H1 (cell line): ENCODE measurements at regions not wholly inside any gene's neighbourhood (a gene's known extent, or its start where the extent isn't known, plus 50 kb on each side); places are given as distances from the start of the nearest gene placed in this dataset.

ENCODE experiments used
- CTCF ChIA-PET: fragments of 300-600 bp; sonication (Branson Sonifier 250); formaldehyde crosslinking; loops from one replicate; lab custom pipeline; 2021; ENCODE audit not compliant: partially characterized antibody; lab: Charles Lee
- POLR2A ChIA-PET: fragments of 300-600 bp; sonication (Branson Sonifier 250); formaldehyde crosslinking; loops from one replicate; lab custom pipeline; 2021; ENCODE audit warnings: inconsistent platforms; ENCODE audit not compliant: partially characterized antibody; lab: Charles Lee
- DNase-seq, 2 experiments: peaks; one replicate each; pipeline versions ENCODE4 v3.0.0 to v3.0.0-alpha.2; 2010 to 2022; ENCODE audit warnings: low spot score in 2 of 2, low read depth in 1 of 2, mixed read lengths in 1 of 2
- FAIRE-seq: peaks from 2 replicates; lab custom pipeline; 2011; peaks lifted over from hg19 to GRCh38; lab: Jason Lieb, UNC
- H2AFZ ChIP-seq: 2 replicates; pipeline ENCODE4 v1.8.1; 2012; ENCODE audit warnings: low read length, inconsistent platforms
- H2AK5ac ChIP-seq: 2 replicates; pipeline ENCODE4 v1.6.1; 2013; ENCODE audit warnings: low read depth, low read length
- H2BK120ac ChIP-seq: replicated peaks from 2 replicates; pipeline ENCODE3; 2013; ENCODE audit warnings: low read depth, low read length, inconsistent platforms
- H2BK12ac ChIP-seq: 2 replicates; pipeline ENCODE4 v1.6.1; 2013; ENCODE audit warnings: low read depth, low read length
- H2BK15ac ChIP-seq: 2 replicates; pipeline ENCODE4 v1.6.1; 2013; ENCODE audit warnings: low read length
- H2BK20ac ChIP-seq: 2 replicates; pipeline ENCODE4 v1.6.1; 2013; ENCODE audit warnings: low read length
- H2BK5ac ChIP-seq: 2 replicates; pipeline ENCODE4 v1.6.1; 2013; ENCODE audit warnings: low read depth, low read length
- H3K14ac ChIP-seq: 2 replicates; pipeline ENCODE4 v1.6.1; 2013; ENCODE audit warnings: inconsistent platforms; ENCODE audit not compliant: insufficient read length
- H3K18ac ChIP-seq: 2 replicates; pipeline ENCODE4 v1.6.1; 2013; ENCODE audit warnings: low read length; ENCODE audit errors: extremely low read depth
- H3K23ac ChIP-seq: 2 replicates; pipeline ENCODE4 v1.6.1; 2013; ENCODE audit warnings: inconsistent platforms; ENCODE audit not compliant: insufficient read length
- H3K23me2 ChIP-seq: 2 replicates; pipeline ENCODE4 v1.6.1; 2013; ENCODE audit warnings: low read depth, low read length
- H3K27ac ChIP-seq: 2 replicates; pipeline ENCODE4 v1.6.1; 2011; ENCODE audit warnings: low read depth, low read length, inconsistent platforms
- H3K27me3 ChIP-seq, 4 experiments: replicated peaks in 1 of 4; 1 replicate in 1 of 4; 2 replicates in 3 of 4; pipeline versions ENCODE4 v1.6.1 to v1.8.1; 2011 to 2013; ENCODE audit warnings: low read length in 3 of 4, mild to moderate bottlenecking in 3 of 4, inconsistent platforms in 2 of 4, mixed read lengths in 2 of 4, moderate library complexity in 1 of 4; ENCODE audit not compliant: control insufficient read depth in 3 of 4, insufficient read depth in 3 of 4; ENCODE audit errors: extremely low read depth in 1 of 4
- H3K36me3 ChIP-seq, 4 experiments: 2 replicates each; pipeline versions ENCODE4 v1.6.1 to v1.8.1; 2011 to 2013; ENCODE audit warnings: mild to moderate bottlenecking in 4 of 4, low read length in 3 of 4, moderate library complexity in 2 of 4, control low read depth in 1 of 4, inconsistent platforms in 1 of 4; ENCODE audit not compliant: insufficient read depth in 4 of 4, control insufficient read depth in 2 of 4
- H3K4ac ChIP-seq: replicated peaks from 2 replicates; pipeline ENCODE3; 2013; ENCODE audit warnings: low read length, low read depth, mixed read lengths, inconsistent platforms; ENCODE audit not compliant: insufficient read length
- H3K4me1 ChIP-seq, 4 experiments: replicated peaks in 1 of 4; 1 replicate in 1 of 4; 2 replicates in 3 of 4; pipeline versions ENCODE4 v1.6.1 to v1.8.1; 2011 to 2013; ENCODE audit warnings: low read length in 3 of 4, inconsistent platforms in 2 of 4, mixed read lengths in 1 of 4; ENCODE audit not compliant: insufficient read depth in 4 of 4, control insufficient read depth in 3 of 4
- H3K4me2 ChIP-seq, 2 experiments: 2 replicates each; pipeline versions ENCODE4 v1.6.1 to v1.8.1; 2011 to 2013; ENCODE audit warnings: low read depth in 2 of 2, low read length in 2 of 2, control low read depth in 1 of 2, inconsistent platforms in 1 of 2, mild to moderate bottlenecking in 1 of 2; ENCODE audit not compliant: insufficient read depth in 1 of 2
- H3K4me3 ChIP-seq, 4 experiments: fragments of 200-600, 300-600 bp in 1 of 4; sonication (generic), shearing (Covaris generic), sonication (Bioruptor Twin) in 1 of 4; 2 replicates each; pipeline versions ENCODE4 v1.5.1 to v1.8.1; 2011 to 2016; ENCODE audit warnings: low read length in 4 of 4, low read depth in 3 of 4, control low read depth in 2 of 4, inconsistent platforms in 2 of 4, mild to moderate bottlenecking in 2 of 4, mixed read lengths in 1 of 4, moderate library complexity in 1 of 4; ENCODE audit not compliant: insufficient read depth in 2 of 4; ENCODE audit errors: extremely low read depth in 1 of 4
- H3K56ac ChIP-seq: replicated peaks from 2 replicates; pipeline ENCODE3; 2013; ENCODE audit warnings: low read depth, mild to moderate bottlenecking, mixed read lengths, low read length, inconsistent platforms; ENCODE audit not compliant: insufficient read length
- H3K79me1 ChIP-seq: 2 replicates; pipeline ENCODE4 v1.6.1; 2013; ENCODE audit warnings: low read depth, low read length, control low read depth
- H3K79me2 ChIP-seq, 2 experiments: 2 replicates each; pipeline versions ENCODE4 v1.6.1 to v1.8.1; 2012 to 2013; ENCODE audit warnings: low read length in 2 of 2, mild to moderate bottlenecking in 2 of 2, inconsistent platforms in 1 of 2; ENCODE audit not compliant: insufficient read depth in 2 of 2, control insufficient read depth in 1 of 2
- H3K9ac ChIP-seq, 4 experiments: replicated peaks in 1 of 4; 1 replicate in 1 of 4; 2 replicates in 3 of 4; pipeline versions ENCODE4 v1.6.1 to v1.8.1; 2011 to 2013; ENCODE audit warnings: low read depth in 3 of 4, low read length in 3 of 4, control low read depth in 2 of 4, mild to moderate bottlenecking in 2 of 4, moderate library complexity in 2 of 4, inconsistent platforms in 1 of 4; ENCODE audit errors: extremely low read depth in 1 of 4
- H3K9me3 ChIP-seq, 2 experiments: 2 replicates each; pipeline versions ENCODE4 v1.6.1 to v1.8.1; 2012 to 2013; ENCODE audit warnings: mild to moderate bottlenecking in 2 of 2, moderate library complexity in 2 of 2, control low read depth in 1 of 2, inconsistent platforms in 1 of 2, low read depth in 1 of 2, low read length in 1 of 2, mixed read lengths in 1 of 2; ENCODE audit not compliant: insufficient read depth in 2 of 2
- H4K20me1 ChIP-seq, 2 experiments: replicated peaks in 1 of 2; 2 replicates each; pipeline versions ENCODE3 to v1.8.1; 2011 to 2013; ENCODE audit warnings: inconsistent platforms in 2 of 2, low read length in 2 of 2, mild to moderate bottlenecking in 1 of 2; ENCODE audit not compliant: insufficient read depth in 2 of 2, control insufficient read depth in 1 of 2
- H4K5ac ChIP-seq: 2 replicates; pipeline ENCODE4 v1.6.1; 2013; ENCODE audit warnings: low read length, low read depth, mixed read lengths, inconsistent platforms; ENCODE audit not compliant: insufficient read length
- H4K8ac ChIP-seq: 2 replicates; pipeline ENCODE4 v1.8.0; 2013; ENCODE audit warnings: mild to moderate bottlenecking, moderate library complexity, low read length, inconsistent platforms; ENCODE audit not compliant: insufficient read depth; ENCODE audit errors: extremely low read depth
- H4K91ac ChIP-seq: replicated peaks from 2 replicates; pipeline ENCODE3; 2013; ENCODE audit warnings: low read length, mixed read lengths, inconsistent platforms; ENCODE audit not compliant: insufficient read length
- CBX8 ChIP-seq: fragments of 300-800, 300-1000 bp; sonication (generic); IDR thresholded peaks from 2 replicates; pipeline ENCODE4 v1.7.1; 2016; ENCODE audit warnings: low read depth, low read length, borderline replicate concordance
- JUND ChIP-seq: IDR thresholded peaks from 2 replicates; pipeline ENCODE4 v1.6.1; 2011; ENCODE audit warnings: mild to moderate bottlenecking, improper control_type of control experiment, low read length
- SIX5 ChIP-seq: IDR thresholded peaks from 2 replicates; pipeline ENCODE4 v1.6.1; 2011; ENCODE audit warnings: mild to moderate bottlenecking, low read depth, low read length
- SP2 ChIP-seq: IDR thresholded peaks from 2 replicates; pipeline ENCODE4 v1.6.1; 2012; ENCODE audit warnings: mild to moderate bottlenecking, low read length, inconsistent platforms
- WGBS, 2 experiments: shearing (Covaris generic) in 1 of 2; methylation state at CpG; one replicate each; pipeline versions ENCODE4 v1.1.6 to v1.1.7; 2013 to 2015; ENCODE audit warnings: low lambda C conversion rate in 2 of 2, mixed read lengths in 2 of 2, inconsistent platforms in 1 of 2, low coverage in 1 of 2, missing lambda C conversion rate in 1 of 2; ENCODE audit not compliant: insufficient replicate concordance in 2 of 2, insufficient coverage in 1 of 2, insufficient read length in 1 of 2; ENCODE audit errors: extremely low coverage in 1 of 2, missing lambda C conversion rate in 1 of 2; 5-methylcytosine and 5-hydroxymethylcytosine counted together

- DNase-seq (no peak), FAIRE-seq (no peak)
- CTCF ChIA-PET, result no interaction called here
Observed at GRCh38 chr13:47407808-47408207, 511.0 kb upstream of the HTR2A start.

More at GRCh38 chr13:47407808-47408207, 511.0 kb upstream of the HTR2A start:
- no peak overlapping the region for H4K5ac ChIP-seq
- no peak overlapping the region for H3K18ac ChIP-seq
- no peak overlapping the region for H3K14ac ChIP-seq
- no peaks in the 10 kb centered on the region for H3K79me2 ChIP-seq
- H3K56ac ChIP-seq, result no peak overlapping the region
- H4K20me1 ChIP-seq, result no peaks in the 10 kb centered on the region
- H3K23me2 ChIP-seq, result no peaks in the 10 kb centered on the region
- TF ChIP-seq CBX8 (no peak), JUND (no peak), SIX5 (no peak), SP2 (no peak)
- no peak overlapping the region for H2BK5ac ChIP-seq
- H3K23ac ChIP-seq, result no peak overlapping the region
- no peaks in the 10 kb centered on the region for H3K27me3 ChIP-seq
- H3K4ac ChIP-seq, result no peak overlapping the region
- H3K36me3 ChIP-seq, result no peaks in the 10 kb centered on the region
- H3K79me1 ChIP-seq, result no peaks in the 10 kb centered on the region
- no peak overlapping the region for H3K4me2 ChIP-seq
- H2BK20ac ChIP-seq, result no peak overlapping the region
- H3K9ac ChIP-seq, result no peak overlapping the region
- H3K27ac ChIP-seq, result no peak overlapping the region
- H3K4me1 ChIP-seq, result no peaks in the 10 kb centered on the region
- POLR2A ChIA-PET, result no interaction called here
- H2BK15ac ChIP-seq, result no peak overlapping the region
- H2AK5ac ChIP-seq, result no peak overlapping the region
- no peaks in the 10 kb centered on the region for H3K9me3 ChIP-seq
- H2AFZ ChIP-seq, result no peak overlapping the region
- no peak overlapping the region for H4K91ac ChIP-seq
- no peak overlapping the region for H3K4me3 ChIP-seq
- H2BK12ac ChIP-seq, result no peak overlapping the region
- no peak overlapping the region for H4K8ac ChIP-seq
- 66% methylated on average over 5 of the region's 5 CpGs; no CpG with 5 or more reads in 1 of the 2 experiments for WGBS, 2 experiments
- H2BK120ac ChIP-seq, result no peak overlapping the region
